ENCODE measurements at regions not wholly inside any gene's neighbourhood (a gene's known extent, or its start where the extent isn't known, plus 50 kb on each side); places are given as distances from the start of the nearest gene placed in this dataset.

GRCh38 chr3:83524901-83525300 lies 1433.9 kb upstream of the CADM2 start:
- H3K27ac Mint-ChIP-seq = no peak overlapping the region
- no peak overlapping the region for H3K4me3 Mint-ChIP-seq

GRCh38 chr3:83559082-83559481 lies 1399.7 kb upstream of the CADM2 start:
- H3K4me1 Mint-ChIP-seq = no peaks in the 10 kb centered on the region
- H3K27ac Mint-ChIP-seq = no peak overlapping the region
- H3K9me3 Mint-ChIP-seq = peaks cover 16 to 57% (median 44%) of the 10 kb centered on the region in 6 donors
- H3K27me3 Mint-ChIP-seq (ENCODE audit: low read depth in 3 of 3) = peaks cover 0 to 1% (median 1%) of the 10 kb centered on the region in 3 donors
- DNase-seq = no peak
- no peak overlapping the region for H3K4me3 Mint-ChIP-seq
- peaks cover 0 to 3% (median 0%) of the 10 kb centered on the region in 3 donors for H3K36me3 Mint-ChIP-seq

More at GRCh38 chr3:83524901-83525300, 1433.9 kb upstream of the CADM2 start:
- Mint-ChIP-seq H3K36me3 (no peaks in the 10 kb centered on the region), H3K4me1 (no peaks in the 10 kb centered on the region), H3K27me3 (ENCODE audit: low read depth in 3 of 3) (no peaks in the 10 kb centered on the region), H3K9me3 (peaks cover 2 to 37% (median 11%) of the 10 kb centered on the region in 6 donors)
- no peak for DNase-seq

- Mint-ChIP-seq H3K27ac (no peak overlapping the region), H3K4me3 (no peak overlapping the region), H3K9me3 (peaks cover 0 to 16% (median 4%) of the 10 kb centered on the region in 6 donors), H3K27me3 (ENCODE audit: low read depth in 3 of 3) (no peaks in the 10 kb centered on the region), H3K36me3 (no peaks in the 10 kb centered on the region), H3K4me1 (no peaks in the 10 kb centered on the region)
- DNase-seq = no peak
Measured at GRCh38 chr3:83567935-83568334, 1390.9 kb upstream of the CADM2 start.

GRCh38 chr3:83581546-83581945 lies 1377.2 kb upstream of the CADM2 start:
- Mint-ChIP-seq H3K9me3 (peaks cover 9 to 56% (median 31%) of the 10 kb centered on the region in 6 donors), H3K27ac (no peak overlapping the region), H3K4me1 (no peaks in the 10 kb centered on the region), H3K4me3 (no peak overlapping the region), H3K36me3 (no peaks in the 10 kb centered on the region), H3K27me3 (ENCODE audit: low read depth in 3 of 3) (no peaks in the 10 kb centered on the region)
- no peak for DNase-seq

GRCh38 chr3:83601704-83602103 lies 1357.1 kb upstream of the CADM2 start:
- no peak for DNase-seq
- Mint-ChIP-seq H3K9me3 (peaks cover 7 to 48% (median 24%) of the 10 kb centered on the region in 6 donors), H3K36me3 (no peaks in the 10 kb centered on the region), H3K4me1 (no peaks in the 10 kb centered on the region), H3K27me3 (ENCODE audit: low read depth in 3 of 3) (peaks cover 0 to 5% (median 0%) of the 10 kb centered on the region in 3 donors), H3K27ac (no peak overlapping the region), H3K4me3 (no peak overlapping the region)

GRCh38 chr3:83622526-83622925 lies 1336.3 kb upstream of the CADM2 start:
- Mint-ChIP-seq H3K4me1 (no peaks in the 10 kb centered on the region), H3K27ac (no peak overlapping the region), H3K9me3 (peaks cover 6 to 28% (median 20%) of the 10 kb centered on the region in 6 donors), H3K36me3 (no peaks in the 10 kb centered on the region), H3K27me3 (ENCODE audit: low read depth in 3 of 3) (no peaks in the 10 kb centered on the region), H3K4me3 (no peak overlapping the region)
- DNase-seq = no peak

- DNase-seq = no peak
- Mint-ChIP-seq H3K27ac (no peak overlapping the region), H3K9me3 (peaks cover 0 to 14% (median 7%) of the 10 kb centered on the region in 6 donors), H3K36me3 (no peaks in the 10 kb centered on the region), H3K27me3 (ENCODE audit: low read depth in 3 of 3) (peaks cover 0 to 2% (median 0%) of the 10 kb centered on the region in 3 donors), H3K4me1 (no peaks in the 10 kb centered on the region), H3K4me3 (no peak overlapping the region)
Measured at GRCh38 chr3:83625261-83625660, 1333.5 kb upstream of the CADM2 start.

- Mint-ChIP-seq H3K27ac (no peak overlapping the region), H3K4me1 (no peaks in the 10 kb centered on the region), H3K36me3 (peaks cover 0 to 4% (median 0%) of the 10 kb centered on the region in 3 donors), H3K9me3 (peaks cover 4 to 17% (median 10%) of the 10 kb centered on the region in 6 donors), H3K27me3 (ENCODE audit: low read depth in 3 of 3) (peaks cover 0 to 5% (median 0%) of the 10 kb centered on the region in 3 donors), H3K4me3 (no peak overlapping the region)
- no peak for DNase-seq
Measured at GRCh38 chr3:83628471-83628870, 1330.3 kb upstream of the CADM2 start.

GRCh38 chr3:83632526-83632925 lies 1326.3 kb upstream of the CADM2 start:
- no peak overlapping the region for H3K4me3 Mint-ChIP-seq
- H3K27ac Mint-ChIP-seq = no peak overlapping the region

GRCh38 chr3:83633758-83634157 lies 1325.0 kb upstream of the CADM2 start:
- Mint-ChIP-seq H3K27ac (no peak overlapping the region), H3K36me3 (peaks cover 0 to 4% (median 0%) of the 10 kb centered on the region in 3 donors), H3K4me3 (no peak overlapping the region), H3K4me1 (no peaks in the 10 kb centered on the region), H3K27me3 (ENCODE audit: low read depth in 3 of 3) (peaks cover 0 to 5% (median 1%) of the 10 kb centered on the region in 3 donors), H3K9me3 (peaks cover 18 to 38% (median 30%) of the 10 kb centered on the region in 6 donors)
- no peak for DNase-seq

More at GRCh38 chr3:83632526-83632925, 1326.3 kb upstream of the CADM2 start:
- DNase-seq = no peak
- Mint-ChIP-seq H3K36me3 (peaks cover 0 to 4% (median 0%) of the 10 kb centered on the region in 3 donors), H3K4me1 (no peaks in the 10 kb centered on the region), H3K27me3 (ENCODE audit: low read depth in 3 of 3) (peaks cover 0 to 5% (median 1%) of the 10 kb centered on the region in 3 donors), H3K9me3 (peaks cover 12 to 27% (median 19%) of the 10 kb centered on the region in 6 donors)

- H3K27me3 Mint-ChIP-seq (ENCODE audit: low read depth in 3 of 3) = peaks cover 0 to 3% (median 0%) of the 10 kb centered on the region in 3 donors
Measured at GRCh38 chr3:83649692-83650091, 1309.1 kb upstream of the CADM2 start.

GRCh38 chr3:83655083-83655482 lies 1303.7 kb upstream of the CADM2 start:
- DNase-seq = no peak
- H3K27me3 Mint-ChIP-seq (ENCODE audit: low read depth in 3 of 3) = no peaks in the 10 kb centered on the region
- no peak overlapping the region for H3K27ac Mint-ChIP-seq
- no peaks in the 10 kb centered on the region for H3K4me1 Mint-ChIP-seq
- peaks cover 0 to 6% (median 0%) of the 10 kb centered on the region in 3 donors for H3K36me3 Mint-ChIP-seq
- H3K9me3 Mint-ChIP-seq = peaks cover 12 to 60% (median 40%) of the 10 kb centered on the region in 6 donors
- no peak overlapping the region for H3K4me3 Mint-ChIP-seq

More at GRCh38 chr3:83649692-83650091, 1309.1 kb upstream of the CADM2 start:
- no peak for DNase-seq
- peaks cover 16 to 63% (median 40%) of the 10 kb centered on the region in 6 donors for H3K9me3 Mint-ChIP-seq
- no peak overlapping the region for H3K4me3 Mint-ChIP-seq
- H3K4me1 Mint-ChIP-seq = no peaks in the 10 kb centered on the region
- H3K36me3 Mint-ChIP-seq = peaks cover 0 to 6% (median 0%) of the 10 kb centered on the region in 3 donors
- H3K27ac Mint-ChIP-seq = no peak overlapping the region

- Mint-ChIP-seq H3K4me3 (no peak overlapping the region), H3K9me3 (peaks cover 6 to 53% (median 33%) of the 10 kb centered on the region in 6 donors), H3K36me3 (no peaks in the 10 kb centered on the region), H3K27me3 (ENCODE audit: low read depth in 3 of 3) (no peaks in the 10 kb centered on the region), H3K4me1 (no peaks in the 10 kb centered on the region), H3K27ac (no peak overlapping the region)
- no peak for DNase-seq
Measured at GRCh38 chr3:83662381-83662960, 1296.3 kb upstream of the CADM2 start.

GRCh38 chr3:83670416-83670815 lies 1288.4 kb upstream of the CADM2 start:
- H3K36me3 Mint-ChIP-seq = no peaks in the 10 kb centered on the region
- no peak for DNase-seq
- no peak overlapping the region for H3K27ac Mint-ChIP-seq
- H3K4me3 Mint-ChIP-seq = no peak overlapping the region
- H3K27me3 Mint-ChIP-seq (ENCODE audit: low read depth in 3 of 3) = no peaks in the 10 kb centered on the region
- H3K4me1 Mint-ChIP-seq = no peaks in the 10 kb centered on the region
- H3K9me3 Mint-ChIP-seq = peaks cover 8 to 38% (median 21%) of the 10 kb centered on the region in 6 donors

All from immature natural killer cell (primary cell).